ENCODE measurements at regions not wholly inside any gene's neighbourhood (a gene's known extent, or its start where the extent isn't known, plus 50 kb on each side); places are given as distances from the start of the nearest gene placed in this dataset.
A peak's percentile ranks its signal among the peaks of the same experiment; 100 is the strongest.
"Not testable (repeated sequence)": the region's sequence is repeated elsewhere in the genome, so short reads cannot be mapped to it uniquely, and the experiment has no call there.

- H3K27me3 ChIP-seq: no peaks in the 10 kb centered on the region
- intact Hi-C loops (cut with DNase I): no loop called here
- no peak overlapping the region for H3K27ac ChIP-seq
- no peaks in the 10 kb centered on the region for H3K36me3 ChIP-seq
- no peak for DNase-seq
- TF ChIP-seq, protein P1, sequence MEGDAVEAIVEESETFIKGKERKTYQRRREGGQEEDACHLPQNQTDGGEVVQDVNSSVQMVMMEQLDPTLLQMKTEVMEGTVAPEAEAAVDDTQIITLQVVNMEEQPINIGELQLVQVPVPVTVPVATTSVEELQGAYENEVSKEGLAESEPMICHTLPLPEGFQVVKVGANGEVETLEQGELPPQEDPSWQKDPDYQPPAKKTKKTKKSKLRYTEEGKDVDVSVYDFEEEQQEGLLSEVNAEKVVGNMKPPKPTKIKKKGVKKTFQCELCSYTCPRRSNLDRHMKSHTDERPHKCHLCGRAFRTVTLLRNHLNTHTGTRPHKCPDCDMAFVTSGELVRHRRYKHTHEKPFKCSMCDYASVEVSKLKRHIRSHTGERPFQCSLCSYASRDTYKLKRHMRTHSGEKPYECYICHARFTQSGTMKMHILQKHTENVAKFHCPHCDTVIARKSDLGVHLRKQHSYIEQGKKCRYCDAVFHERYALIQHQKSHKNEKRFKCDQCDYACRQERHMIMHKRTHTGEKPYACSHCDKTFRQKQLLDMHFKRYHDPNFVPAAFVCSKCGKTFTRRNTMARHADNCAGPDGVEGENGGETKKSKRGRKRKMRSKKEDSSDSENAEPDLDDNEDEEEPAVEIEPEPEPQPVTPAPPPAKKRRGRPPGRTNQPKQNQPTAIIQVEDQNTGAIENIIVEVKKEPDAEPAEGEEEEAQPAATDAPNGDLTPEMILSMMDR (IDR thresholded peaks at IDR 0.05): no peak
- ATAC-seq: no peak
- no peaks in the 10 kb centered on the region for H3K4me1 ChIP-seq
- 56 to 58% methylated on average over 5 of the region's 5 CpGs for WGBS, 2 donors
- FAIRE-seq: no peak
- H3K4me3 ChIP-seq: no peak overlapping the region
- H3K9me3 ChIP-seq: no peaks in the 10 kb centered on the region
These were observed 56.2 kb upstream of the ARHGEF7 start for GRCh38 chr13:111058796-111059506.

GRCh38 chr13:111058339-111058738, 56.8 kb upstream of the ARHGEF7 start:
- H3K4me1 ChIP-seq; DNase-seq; H3K27me3 ChIP-seq; H3K4me3 ChIP-seq; H3K36me3 ChIP-seq; H3K27ac ChIP-seq; FAIRE-seq; ATAC-seq; intact Hi-C loops (cut with DNase I); H3K9me3 ChIP-seq: not testable (repeated sequence)

DNA sequence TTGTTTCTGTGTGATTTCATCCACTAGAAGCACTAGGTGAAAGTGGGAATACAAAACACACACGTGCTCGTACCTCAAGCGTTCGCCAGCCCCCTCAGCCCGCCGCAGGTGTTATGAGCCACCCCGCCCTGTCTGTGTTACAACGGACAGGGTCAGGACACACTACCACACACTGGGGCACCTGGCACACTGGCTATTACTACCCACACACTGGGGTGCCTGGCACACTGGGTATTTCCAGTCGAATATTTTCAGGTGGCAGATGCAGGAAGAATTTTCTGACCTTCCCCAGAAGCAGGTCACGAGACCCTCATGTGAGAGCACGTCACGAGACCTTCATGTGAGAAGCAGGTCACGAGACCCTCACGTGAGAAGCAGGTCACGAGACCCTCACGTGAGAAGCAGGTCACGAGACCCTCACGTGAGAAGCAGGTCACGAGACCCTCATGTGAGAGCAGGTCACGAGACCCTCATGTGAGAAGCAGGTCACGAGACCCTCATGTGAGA, 63.3 kb upstream of the ARHGEF7 start:
- H3K27ac ChIP-seq; DNase-seq; H3K4me3 ChIP-seq; intact Hi-C loops (cut with DNase I); H3K9me3 ChIP-seq; H3K36me3 ChIP-seq; ATAC-seq; FAIRE-seq; H3K27me3 ChIP-seq; H3K4me1 ChIP-seq: not testable (repeated sequence)
- 59 to 72% methylated on average over 18 to 21 of the region's 21 CpGs for WGBS, 2 donors

DNA sequence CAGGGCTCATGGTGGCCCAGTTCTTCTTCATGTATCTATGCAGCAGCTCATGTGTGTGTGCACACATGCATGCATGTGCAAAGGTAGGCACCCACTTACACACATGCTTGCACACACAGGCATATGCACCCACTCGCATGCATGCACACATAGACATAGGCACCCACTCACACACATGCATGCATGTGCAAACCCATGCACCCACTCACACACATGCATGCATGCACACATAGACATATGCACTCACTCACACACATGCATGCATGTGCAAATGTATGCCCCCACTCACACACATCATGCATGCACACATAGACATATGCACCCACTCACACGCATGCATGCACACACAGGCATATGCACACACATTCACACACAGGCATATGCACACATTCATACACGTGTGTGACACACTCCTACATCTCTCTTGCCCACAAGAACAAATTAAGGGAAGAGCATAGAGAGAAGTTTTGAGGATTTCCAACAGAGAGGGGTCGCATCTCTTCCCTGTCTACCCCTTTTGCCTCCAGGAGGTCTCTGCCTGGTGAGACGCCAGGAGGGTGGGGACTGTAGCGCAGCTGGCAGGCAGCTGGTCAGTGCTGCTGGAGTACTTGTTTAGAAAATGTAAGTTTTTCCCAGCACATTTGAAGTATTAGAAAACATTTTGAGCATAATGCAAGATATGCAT, 63.9 kb upstream of the ARHGEF7 start:
- Histone ChIP-seq H3K4me3 (no peak overlapping the region), H3K27ac (no peak overlapping the region), H3K4me1 (no peaks in the 10 kb centered on the region), H3K9me3 (no peaks in the 10 kb centered on the region), H3K36me3 (no peaks in the 10 kb centered on the region), H3K27me3 (no peaks in the 10 kb centered on the region)
- TF ChIP-seq, protein P1 (IDR thresholded peaks at IDR 0.05): no peak
- intact Hi-C loops (cut with DNase I): no loop called here
- 64 to 69% methylated on average over 6 of the region's 6 CpGs for WGBS, 2 donors
- ATAC-seq (no peak), DNase-seq (no peak), FAIRE-seq (no peak)

GRCh38 chr13:111050539-111050879, 64.6 kb upstream of the ARHGEF7 start:
- Histone ChIP-seq H3K9me3 (no peaks in the 10 kb centered on the region), H3K4me3 (no peak overlapping the region), H3K4me1 (no peaks in the 10 kb centered on the region), H3K36me3 (no peaks in the 10 kb centered on the region), H3K27ac (no peak overlapping the region), H3K27me3 (no peaks in the 10 kb centered on the region)
- intact Hi-C loops (cut with DNase I): no loop called here
- 14 to 23% methylated on average over 4 of the region's 4 CpGs for WGBS, 2 donors
- FAIRE-seq: no peak
- TF ChIP-seq, protein P1 (IDR thresholded peaks at IDR 0.05): no peak
- ATAC-seq: peak in 1 of 4 donors; percentile 17
- no peak for DNase-seq

Data from pancreas (tissue), 10 donors.